IMR-90 (cell line): ENCODE measurements at regions not wholly inside any gene's neighbourhood (a gene's known extent, or its start where the extent isn't known, plus 50 kb on each side); places are given as distances from the start of the nearest gene placed in this dataset.

Experiments used
- ATAC-seq: fragments of 200-7000 bp; cut with Tn5 transposase; 2 replicates; pipeline ENCODE4 v1.9.1; 2020; ENCODE audit warnings: low read depth, mild to moderate bottlenecking, moderate library complexity
- BruUV-seq: library from RNA; stranded (reverse); fragments of 400-500 nt; replicated peaks from 2 replicates; lab custom pipeline; 2021; lab: Mats Ljungman, UMichigan
- CTCF ChIA-PET: fragments of 300-600 bp; formaldehyde crosslinking; extraction: SDS; loops from one replicate; lab custom pipeline; 2021; ENCODE audit warnings: antibody characterized with exemption; lab: Yijun Ruan, JAX
- POLR2A ChIA-PET: fragments of 300-600 bp; sonication (Branson Sonifier 250); formaldehyde crosslinking; loops from one replicate; lab custom pipeline; 2022; ENCODE audit warnings: antibody characterized with exemption; ENCODE audit not compliant: unreplicated experiment; lab: Charles Lee
- DNase-seq: peaks from one replicate; pipeline ENCODE4 v3.0.0; 2013
- H2AFZ ChIP-seq: replicated peaks from 2 replicates; pipeline ENCODE3; 2013; ENCODE audit warnings: low read length, mild to moderate bottlenecking; ENCODE audit not compliant: poor library complexity
- H2AK5ac ChIP-seq: 2 replicates; pipeline ENCODE4 v1.6.1; 2013; ENCODE audit warnings: low read depth, low read length, inconsistent platforms
- H2AK9ac ChIP-seq: replicated peaks from 2 replicates; pipeline ENCODE3; 2013; ENCODE audit warnings: mild to moderate bottlenecking, low read depth, low read length, moderate library complexity; ENCODE audit not compliant: poor library complexity
- H2BK120ac ChIP-seq: 2 replicates; pipeline ENCODE4 v1.6.1; 2013; ENCODE audit warnings: low read depth, low read length, inconsistent platforms
- H2BK15ac ChIP-seq: 3 replicates; pipeline ENCODE4 v1.6.1; 2013; ENCODE audit warnings: low read depth, low read length, inconsistent platforms
- H2BK20ac ChIP-seq: 2 replicates; pipeline ENCODE4 v1.6.1; 2013; ENCODE audit warnings: low read depth, mild to moderate bottlenecking, inconsistent platforms, low read length, moderate library complexity
- H2BK5ac ChIP-seq: 2 replicates; pipeline ENCODE4 v1.6.1; 2013; ENCODE audit warnings: mild to moderate bottlenecking, low read depth, low read length, inconsistent platforms; ENCODE audit not compliant: poor library complexity, severe bottlenecking
- H3K14ac ChIP-seq: replicated peaks from 2 replicates; pipeline ENCODE4 v1.6.1; 2013; ENCODE audit warnings: low read depth, low read length, inconsistent platforms
- H3K18ac ChIP-seq: 2 replicates; pipeline ENCODE4 v1.6.1; 2013; ENCODE audit warnings: low read depth, low read length, control low read depth
- H3K23ac ChIP-seq: 2 replicates; pipeline ENCODE4 v1.6.1; 2013; ENCODE audit warnings: low read depth, low read length, inconsistent platforms
- H3K27ac ChIP-seq: 2 replicates; pipeline ENCODE4 v1.5.1; 2013; ENCODE audit warnings: mild to moderate bottlenecking, control low read depth, low read length; ENCODE audit not compliant: insufficient read depth
- H3K27me3 ChIP-seq: 2 replicates; pipeline ENCODE4 v1.6.1; 2013; ENCODE audit warnings: low read length; ENCODE audit not compliant: control insufficient read depth, insufficient read depth
- H3K36me3 ChIP-seq: 2 replicates; pipeline ENCODE4 v1.6.1; 2013; ENCODE audit warnings: low read length, mixed read lengths; ENCODE audit not compliant: control insufficient read depth, insufficient read depth
- H3K4ac ChIP-seq: 2 replicates; pipeline ENCODE4 v1.6.1; 2013; ENCODE audit warnings: low read depth, low read length, inconsistent platforms
- H3K4me1 ChIP-seq: 2 replicates; pipeline ENCODE4 v1.6.1; 2013; ENCODE audit warnings: low read length, mixed read lengths; ENCODE audit not compliant: control insufficient read depth, insufficient read depth
- H3K4me2 ChIP-seq: 2 replicates; pipeline ENCODE4 v1.6.1; 2013; ENCODE audit warnings: low read depth, mild to moderate bottlenecking, control low read depth, low read length, moderate library complexity
- H3K4me3 ChIP-seq: 2 replicates; pipeline ENCODE4 v1.5.1; 2013; ENCODE audit warnings: low read depth, mild to moderate bottlenecking, control low read depth, low read length, moderate library complexity; ENCODE audit not compliant: insufficient read depth
- H3K56ac ChIP-seq: 2 replicates; pipeline ENCODE4 v1.6.1; 2013; ENCODE audit warnings: low read length, inconsistent platforms; ENCODE audit not compliant: insufficient read depth; ENCODE audit errors: extremely low read depth
- H3K79me1 ChIP-seq, 2 experiments: 2 replicates each; pipeline ENCODE4 v1.6.1; 2013; ENCODE audit warnings: low read length in 2 of 2, inconsistent platforms in 1 of 2, low read depth in 1 of 2
- H3K9ac ChIP-seq: 2 replicates; pipeline ENCODE4 v1.6.1; 2013; ENCODE audit warnings: low read depth, low read length, control low read depth
- H3K9me1 ChIP-seq: 2 replicates; pipeline ENCODE4 v1.6.1; 2013; ENCODE audit warnings: low read length, inconsistent platforms; ENCODE audit not compliant: insufficient read depth
- H3K9me3 ChIP-seq: 2 replicates; pipeline ENCODE4 v1.6.1; 2013; ENCODE audit warnings: low read length; ENCODE audit not compliant: control insufficient read depth, insufficient read depth
- H4K20me1 ChIP-seq: 2 replicates; pipeline ENCODE4 v1.6.1; 2013; ENCODE audit warnings: low read length, inconsistent platforms; ENCODE audit not compliant: insufficient read depth
- H4K5ac ChIP-seq: 2 replicates; pipeline ENCODE4 v1.6.1; 2013; ENCODE audit warnings: mild to moderate bottlenecking, low read depth, low read length, control low read depth
- H4K8ac ChIP-seq, 2 experiments: 2 replicates each; pipeline ENCODE4 v1.6.1; 2013; ENCODE audit warnings: low read depth in 2 of 2, low read length in 2 of 2, control low read depth in 1 of 2, inconsistent platforms in 1 of 2
- H4K91ac ChIP-seq: 2 replicates; pipeline ENCODE4 v1.6.1; 2013; ENCODE audit warnings: low read depth, low read length, inconsistent platforms; ENCODE audit not compliant: insufficient read depth
- BHLHE40 ChIP-seq: fragments of 150-350 bp; IDR thresholded peaks from 2 replicates; pipeline ENCODE4 v1.6.1; 2016; ENCODE audit warnings: mild to moderate bottlenecking, low read depth, low read length
- CEBPB ChIP-seq: IDR thresholded peaks from 2 replicates; pipeline ENCODE4 v1.6.1; 2012; ENCODE audit warnings: low read depth, low read length, improper control_type of control experiment
- ELK1 ChIP-seq: fragments of 150-350 bp; IDR thresholded peaks from 2 replicates; pipeline ENCODE4 v1.6.1; 2016; ENCODE audit warnings: low read depth, mild to moderate bottlenecking, low read length, moderate library complexity, borderline replicate concordance
- MAFK ChIP-seq: IDR thresholded peaks from 2 replicates; pipeline ENCODE4 v1.6.1; 2012; ENCODE audit warnings: low read depth, low read length, improper control_type of control experiment
- NFE2L2 ChIP-seq: fragments of 150-350 bp; IDR thresholded peaks from 2 replicates; pipeline ENCODE4 v1.6.1; 2016; ENCODE audit warnings: low read depth, mild to moderate bottlenecking, low read length
- RFX5 ChIP-seq: IDR thresholded peaks from 2 replicates; pipeline ENCODE4 v1.8.0; 2012; ENCODE audit warnings: low read depth, mild to moderate bottlenecking, low read length, moderate library complexity
- USF2 ChIP-seq: fragments of 150-350 bp; IDR thresholded peaks from 2 replicates; pipeline ENCODE4 v1.6.1; 2017; ENCODE audit warnings: mild to moderate bottlenecking, antibody characterized with exemption, low read length, low read depth
- WGBS, 2 experiments: methylation state at CpG; one replicate each; pipeline versions ENCODE4 v1.1.5 to v1.1.7; 2013; ENCODE audit warnings: missing lambda C conversion rate in 2 of 2; ENCODE audit not compliant: insufficient read length in 1 of 2; ENCODE audit errors: extremely low coverage in 2 of 2; 5-methylcytosine and 5-hydroxymethylcytosine counted together
- dilution Hi-C: fragments of 300-500 bp; cut with HindIII; formaldehyde crosslinking; loops from one replicate; pipeline ENCODE4 v1.14.3; 2018; ENCODE audit warnings: low sequenced_read_pairs; ENCODE audit not compliant: unreplicated experiment
- in situ Hi-C: fragments of 300-500 bp; cut with MboI; formaldehyde crosslinking; loops from 3 replicates; pipeline ENCODE4 v1.14.3; 2019; ENCODE audit warnings: low sequenced_read_pairs, inconsistent platforms, mixed read lengths
- intact Hi-C: fragments of 100-400 bp; cut with micrococcal nuclease; formaldehyde crosslinking; loops from 2 replicates; pipeline ENCODE4 v1.10.0; 2022

GRCh38 chr10:59587083-59587755 lies 122.4 kb downstream of the SLC16A9 start:
- Histone ChIP-seq H2AK5ac (no peak overlapping the region), H2AFZ (no peak overlapping the region), H3K4me3 (no peak overlapping the region), H3K27me3 (peaks cover 1% of the 10 kb centered on the region; the same call in 1 of the 2 replicates), H3K56ac (no peak overlapping the region), H2AK9ac (no peak overlapping the region), H3K79me1 (no peaks in the 10 kb centered on the region), H3K23ac (no peak overlapping the region), H2BK15ac (no peak overlapping the region), H3K27ac (no peak overlapping the region), H3K4me1 (no peaks in the 10 kb centered on the region), H3K18ac (no peak overlapping the region), H3K9me3 (no peaks in the 10 kb centered on the region), H3K14ac (no peak overlapping the region), H3K4me2 (no peak overlapping the region), H3K9ac (no peak overlapping the region), H4K5ac (no peak overlapping the region), H3K4ac (no peak overlapping the region), H3K36me3 (no peaks in the 10 kb centered on the region), H2BK5ac (no peak overlapping the region), H4K20me1 (no peaks in the 10 kb centered on the region), H2BK120ac (no peak overlapping the region), H4K8ac (no peak overlapping the region), H3K9me1 (no peaks in the 10 kb centered on the region), H2BK20ac (no peak overlapping the region), H4K91ac (no peak overlapping the region)
- intact Hi-C loops (no loop called here), dilution Hi-C loops (no loop called here), in situ Hi-C loops (loop anchor here (25.0 kb wide), 1 partner anchor 1050 kb away; no protein-coding TSS in a partner anchor)
- ATAC-seq: no peak
- WGBS, 2 experiments: no CpG with 5 or more reads among the region's 2 CpGs
- no peak for TF ChIP-seq USF2
- no peak for TF ChIP-seq ELK1
- no peak for TF ChIP-seq RFX5
- TF ChIP-seq CEBPB: no peak
- TF ChIP-seq BHLHE40: no peak
- no peak for TF ChIP-seq NFE2L2
- TF ChIP-seq MAFK: no peak
- POLR2A ChIA-PET: no interaction called here
- CTCF ChIA-PET: interaction anchor here (1.0 kb wide), 1 partner anchor 39 kb away, joined by 3 read pairs; no protein-coding TSS in a partner anchor
- DNase-seq: no peak
- no TSS peak for BruUV-seq
